CD14-positive monocyte (primary cell): ENCODE measurements at regions not wholly inside any gene's neighbourhood (a gene's known extent, or its start where the extent isn't known, plus 50 kb on each side); places are given as distances from the start of the nearest gene placed in this dataset.

ENCODE experiments used
- DNase-seq, 3 donors: peaks; one replicate each; pipeline ENCODE4 v3.0.0-alpha.2; 2011 to 2022
- H2AFZ ChIP-seq: 2 replicates; pipeline ENCODE4 v1.6.0; 2012; ENCODE audit warnings: mild to moderate bottlenecking, low read depth, low read length, inconsistent platforms; ENCODE audit not compliant: insufficient read depth, poor library complexity, severe bottlenecking
- H3K27ac ChIP-seq, 2 donors: 1 replicate in 1 of 2; 2 replicates in 1 of 2; pipeline ENCODE4 v1.5.1; 2012 to 2013; ENCODE audit warnings: low read length in 2 of 2, control low read depth in 1 of 2, inconsistent platforms in 1 of 2, low read depth in 1 of 2, mild to moderate bottlenecking in 1 of 2
- H3K27me3 ChIP-seq, 2 donors: one replicate each; pipeline versions ENCODE4 v1.6.0 to v1.6.1; 2011 to 2013; ENCODE audit warnings: low read length in 2 of 2; ENCODE audit not compliant: control insufficient read depth in 2 of 2, insufficient read depth in 2 of 2
- H3K36me3 ChIP-seq, 2 donors: replicated peaks in 1 of 2; 1 replicate in 1 of 2; 2 replicates in 1 of 2; pipeline versions ENCODE4 v1.5.1 to v1.6.1; 2012 to 2013; ENCODE audit warnings: low read length in 2 of 2, control low read depth in 1 of 2, inconsistent platforms in 1 of 2, mild to moderate bottlenecking in 1 of 2; ENCODE audit not compliant: insufficient read depth in 2 of 2, control insufficient read depth in 1 of 2
- H3K4me1 ChIP-seq, 2 donors: 1 replicate in 1 of 2; 2 replicates in 1 of 2; pipeline versions ENCODE4 v1.5.1 to v1.6.1; 2012 to 2013; ENCODE audit warnings: low read length in 2 of 2, control low read depth in 1 of 2, inconsistent platforms in 1 of 2, mild to moderate bottlenecking in 1 of 2, moderate library complexity in 1 of 2; ENCODE audit not compliant: insufficient read depth in 2 of 2, control insufficient read depth in 1 of 2
- H3K4me2 ChIP-seq: replicated peaks from 2 replicates; pipeline ENCODE3; 2012; ENCODE audit warnings: low read length, moderate library complexity, mild to moderate bottlenecking; ENCODE audit not compliant: poor library complexity, severe bottlenecking; ENCODE audit errors: extremely low read depth
- H3K4me3 ChIP-seq, 3 experiments: fragments of 200-600 bp in 1 of 3; sonication (generic) in 1 of 3; replicated peaks in 1 of 3; 1 replicate in 2 of 3; 2 replicates in 1 of 3; pipeline ENCODE4 v1.5.1; 2011 to 2013; ENCODE audit warnings: low read length in 3 of 3, mild to moderate bottlenecking in 3 of 3, control low read depth in 2 of 3, low read depth in 2 of 3, inconsistent platforms in 1 of 3, moderate library complexity in 1 of 3
- H3K79me2 ChIP-seq: 2 replicates; pipeline ENCODE4 v1.6.0; 2012; ENCODE audit warnings: mild to moderate bottlenecking, control low read depth, inconsistent platforms, low read length, moderate library complexity; ENCODE audit not compliant: insufficient read depth
- H3K9ac ChIP-seq: 2 replicates; pipeline ENCODE4 v1.6.0; 2017; ENCODE audit warnings: low read length, mild to moderate bottlenecking; ENCODE audit not compliant: insufficient read depth, poor library complexity, severe bottlenecking
- H3K9me3 ChIP-seq, 2 donors: replicated peaks in 1 of 2; 1 replicate in 1 of 2; 2 replicates in 1 of 2; pipeline versions ENCODE4 v1.5.1 to v1.6.1; 2012 to 2013; ENCODE audit warnings: low read length in 2 of 2, control low read depth in 1 of 2; ENCODE audit not compliant: control insufficient read depth in 1 of 2, insufficient read depth in 1 of 2
- H4K20me1 ChIP-seq: 2 replicates; pipeline ENCODE4 v1.6.0; 2012; ENCODE audit warnings: mild to moderate bottlenecking, low read length, control low read depth, moderate library complexity; ENCODE audit not compliant: insufficient read depth
- H3K27ac Mint-ChIP-seq, 7 donors: one replicate each; pipeline ENCODE4 v1.8.0; 2020; ENCODE audit warnings: mild to moderate bottlenecking in 7 of 7, mixed read lengths in 7 of 7, moderate library complexity in 6 of 7, inconsistent platforms in 2 of 7
- H3K27me3 Mint-ChIP-seq, 3 donors: one replicate each; pipeline ENCODE4 v1.8.0; 2021 to 2022; ENCODE audit warnings: low read depth in 3 of 3, mild to moderate bottlenecking in 3 of 3, mixed read lengths in 3 of 3, moderate library complexity in 3 of 3, inconsistent platforms in 1 of 3
- H3K36me3 Mint-ChIP-seq, 2 donors: one replicate each; pipeline ENCODE4 v1.8.0; 2020; ENCODE audit warnings: mixed read lengths in 2 of 2, inconsistent platforms in 1 of 2, mild to moderate bottlenecking in 1 of 2
- H3K4me1 Mint-ChIP-seq: one replicate; pipeline ENCODE4 v1.8.0; 2020; ENCODE audit warnings: mild to moderate bottlenecking, mixed read lengths
- H3K4me3 Mint-ChIP-seq, 2 donors: one replicate each; pipeline ENCODE4 v1.8.0; 2020; ENCODE audit warnings: mild to moderate bottlenecking in 2 of 2, mixed read lengths in 2 of 2, moderate library complexity in 1 of 2
- H3K9me3 Mint-ChIP-seq, 7 donors: one replicate each; pipeline ENCODE4 v1.8.0; 2020 to 2022; ENCODE audit warnings: mixed read lengths in 7 of 7, mild to moderate bottlenecking in 6 of 7, moderate library complexity in 6 of 7, inconsistent platforms in 2 of 7
- CTCF ChIP-seq: fragments of 200-600 bp; IDR thresholded peaks from one replicate; pipeline ENCODE4 v1.8.0; 2022; ENCODE audit warnings: antibody characterized with exemption, mild to moderate bottlenecking
- WGBS: methylation state at CpG from one replicate; pipeline ENCODE4 v1.1.5; 2013; ENCODE audit warnings: missing lambda C conversion rate; ENCODE audit not compliant: insufficient coverage; 5-methylcytosine and 5-hydroxymethylcytosine counted together
- intact Hi-C, 2 donors: fragments of 100-400 bp; cut with micrococcal nuclease; formaldehyde crosslinking; loops; one replicate each; pipeline versions ENCODE4 v1.15.0 to v1.15.1; 2023

GRCh38 chr5:39479537-39479936 is 54.8 kb upstream of the DAB2 start:
- no peak overlapping the region for H3K27ac ChIP-seq
- H3K9ac ChIP-seq, result no peak overlapping the region
- peaks cover 11 to 13% of the 10 kb centered on the region in 2 donors for H3K4me1 ChIP-seq
- TF ChIP-seq CTCF, result no peak
- H3K27me3 ChIP-seq, result no peaks in the 10 kb centered on the region
- Mint-ChIP-seq H3K4me1 (peaks cover 12% of the 10 kb centered on the region), H3K4me3 (no peak overlapping the region), H3K27me3 (peaks cover 0 to 2% (median 1%) of the 10 kb centered on the region in 3 donors), H3K27ac (no peak overlapping the region), H3K9me3 (peaks cover 0 to 2% (median 0%) of the 10 kb centered on the region in 7 donors), H3K36me3 (no peaks in the 10 kb centered on the region)
- H4K20me1 ChIP-seq, result no peaks in the 10 kb centered on the region
- H3K36me3 ChIP-seq, result no peaks in the 10 kb centered on the region
- H3K79me2 ChIP-seq, result no peaks in the 10 kb centered on the region
- intact Hi-C loops, result loop anchor here in 1 of 2 donors (10.0 kb wide), 1 partner anchor 65 kb away; no protein-coding TSS in a partner anchor
- H2AFZ ChIP-seq, result no peak overlapping the region
- H3K4me3 ChIP-seq, result no peak overlapping the region
- no peak for DNase-seq
- no peak overlapping the region for H3K4me2 ChIP-seq
- 83% methylated on average over 2 of the region's 6 CpGs for WGBS
- no peaks in the 10 kb centered on the region for H3K9me3 ChIP-seq

GRCh38 chr5:39478863-39479262 is 54.1 kb upstream of the DAB2 start:
- no peak overlapping the region for H3K9ac ChIP-seq
- Mint-ChIP-seq H3K4me1 (peaks cover 12% of the 10 kb centered on the region), H3K27me3 (peaks cover 0 to 2% (median 1%) of the 10 kb centered on the region in 3 donors), H3K9me3 (peaks cover 0 to 2% (median 0%) of the 10 kb centered on the region in 7 donors), H3K36me3 (no peaks in the 10 kb centered on the region), H3K4me3 (no peak overlapping the region), H3K27ac (no peak overlapping the region)
- no peak for DNase-seq
- H3K36me3 ChIP-seq, result no peaks in the 10 kb centered on the region
- H3K4me1 ChIP-seq, result peaks cover 11 to 13% of the 10 kb centered on the region in 2 donors
- H3K4me3 ChIP-seq, result no peak overlapping the region
- H3K4me2 ChIP-seq, result no peak overlapping the region
- intact Hi-C loops, result loop anchor here in 1 of 2 donors (10.0 kb wide), 1 partner anchor 66 kb away; no protein-coding TSS in a partner anchor
- no peaks in the 10 kb centered on the region for H3K9me3 ChIP-seq
- no peak for TF ChIP-seq CTCF
- WGBS, result no CpG with 5 or more reads among the region's 1 CpG
- H3K79me2 ChIP-seq, result no peaks in the 10 kb centered on the region
- no peak overlapping the region for H3K27ac ChIP-seq
- H3K27me3 ChIP-seq, result no peaks in the 10 kb centered on the region
- H4K20me1 ChIP-seq, result no peaks in the 10 kb centered on the region
- no peak overlapping the region for H2AFZ ChIP-seq
